HG03460 (cell line): ENCODE measurements at regions not wholly inside any gene's neighbourhood (a gene's known extent, or its start where the extent isn't known, plus 50 kb on each side); places are given as distances from the start of the nearest gene placed in this dataset.
"Not testable (repeated sequence)": the region's sequence is repeated elsewhere in the genome, so short reads cannot be mapped to it uniquely, and the experiment has no call there.

ENCODE experiments used
- ATAC-seq: cut with Tn5 transposase; IDR thresholded peaks from one replicate; pipeline ENCODE4 v1.9.1; 2021; ENCODE audit not compliant: unreplicated experiment

GRCh38 chr1:217140041-217140901, 417.0 kb upstream of the ESRRG start:
- no peak for ATAC-seq

DNA sequence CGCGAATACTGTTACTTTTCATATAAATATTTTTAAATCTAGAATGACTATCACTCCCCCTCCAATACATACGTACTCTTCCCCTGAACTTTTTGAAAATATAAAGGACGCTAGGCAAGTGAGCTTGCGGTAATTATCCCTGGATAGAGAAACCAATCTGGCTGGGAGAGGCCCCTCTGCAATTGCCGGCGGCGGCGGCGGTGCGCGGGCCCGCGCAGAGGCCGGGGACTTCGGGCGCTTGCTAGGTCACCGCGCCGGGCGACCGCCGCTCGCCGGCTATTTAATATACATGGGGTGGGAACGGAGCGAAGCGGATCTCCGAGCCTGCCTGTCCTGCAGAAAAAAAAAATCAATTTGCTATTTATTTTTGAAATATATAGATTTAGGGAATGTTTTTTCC, 416.3 kb upstream of the ESRRG start:
- no peak for ATAC-seq

DNA sequence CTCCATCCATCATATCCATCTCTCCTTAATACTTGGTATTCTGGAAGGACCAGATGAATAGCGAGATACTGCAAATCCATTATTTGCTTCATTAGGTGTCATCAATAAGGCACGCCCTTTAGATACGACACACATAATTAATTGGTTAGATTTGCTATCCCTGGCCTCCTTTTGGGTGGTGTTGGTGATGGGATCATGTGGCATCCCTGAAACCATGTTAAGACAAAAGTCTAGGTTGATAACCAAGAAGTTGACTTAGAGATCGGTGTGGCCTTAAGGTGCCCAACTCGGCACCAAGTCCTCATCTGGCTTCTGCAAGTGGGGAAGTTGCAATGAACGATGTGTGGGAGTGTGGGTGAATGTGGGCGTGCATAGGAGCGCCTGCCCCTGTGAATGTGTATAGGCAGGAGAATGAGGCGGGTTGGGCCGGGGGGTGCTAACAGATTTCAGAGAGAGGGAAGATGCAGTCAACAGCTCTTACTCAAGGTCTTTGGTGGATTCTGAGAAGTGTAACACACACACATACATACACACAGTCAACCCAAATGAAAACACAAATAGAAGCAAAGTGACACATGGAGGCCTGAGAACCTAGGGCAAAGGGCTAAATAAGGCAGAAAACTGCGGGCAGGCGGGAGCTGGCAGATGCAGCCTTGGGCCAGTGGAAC, 415.7 kb upstream of the ESRRG start:
- ATAC-seq = no peak

- ATAC-seq = no peak
Measured at GRCh38 chr1:217138173-217138765, 415.0 kb upstream of the ESRRG start.

GRCh38 chr1:217137210-217137881, 414.1 kb upstream of the ESRRG start:
- ATAC-seq = no peak

GRCh38 chr1:217136895-217137205, 413.6 kb upstream of the ESRRG start:
- ATAC-seq = no peak

DNA sequence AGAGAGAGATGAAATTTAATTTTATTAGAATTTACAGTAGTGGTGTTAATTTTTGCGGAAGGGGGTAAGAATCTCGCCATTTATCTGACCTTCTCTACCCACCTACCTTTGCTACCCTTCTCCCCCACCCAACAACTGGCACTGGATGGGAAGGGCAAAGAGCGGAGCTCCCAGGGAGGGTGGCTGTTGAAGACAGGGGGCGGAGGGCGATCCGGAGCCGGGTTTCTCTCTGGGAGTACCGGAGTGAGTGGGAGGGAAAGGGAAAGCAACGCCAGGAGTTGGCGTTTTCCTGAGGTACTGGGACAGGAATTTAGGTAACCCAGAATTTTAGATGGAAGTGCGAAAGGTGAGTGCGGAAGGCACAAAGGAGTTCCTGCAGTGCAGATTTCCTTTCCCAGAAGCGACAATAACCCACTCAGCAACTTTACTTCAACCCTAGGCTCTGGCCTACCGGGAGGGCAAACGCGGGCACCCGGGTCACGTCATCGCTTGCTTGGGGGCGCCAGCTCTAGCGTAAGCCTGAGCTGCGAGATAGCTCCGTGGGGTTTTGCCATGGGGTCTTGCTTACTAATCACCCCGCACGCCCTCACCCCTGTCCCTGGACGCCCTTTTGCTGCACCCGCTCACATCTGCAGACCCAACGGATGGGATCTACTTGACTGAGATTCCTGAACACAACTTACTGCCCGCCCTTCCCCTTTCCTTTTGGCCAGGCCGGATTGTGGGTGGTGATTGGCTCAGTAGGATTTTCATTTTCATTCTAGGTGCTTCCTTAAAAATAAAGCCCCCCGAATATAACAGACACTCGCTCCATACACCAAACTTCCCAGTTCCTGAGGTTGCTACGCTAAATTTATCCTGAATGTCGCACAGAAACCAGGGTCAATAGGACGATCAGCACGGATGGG, 413.0 kb upstream of the ESRRG start:
- no peak for ATAC-seq

- no peak for ATAC-seq
Measured at GRCh38 chr1:217135569-217135915, 412.3 kb upstream of the ESRRG start.

DNA sequence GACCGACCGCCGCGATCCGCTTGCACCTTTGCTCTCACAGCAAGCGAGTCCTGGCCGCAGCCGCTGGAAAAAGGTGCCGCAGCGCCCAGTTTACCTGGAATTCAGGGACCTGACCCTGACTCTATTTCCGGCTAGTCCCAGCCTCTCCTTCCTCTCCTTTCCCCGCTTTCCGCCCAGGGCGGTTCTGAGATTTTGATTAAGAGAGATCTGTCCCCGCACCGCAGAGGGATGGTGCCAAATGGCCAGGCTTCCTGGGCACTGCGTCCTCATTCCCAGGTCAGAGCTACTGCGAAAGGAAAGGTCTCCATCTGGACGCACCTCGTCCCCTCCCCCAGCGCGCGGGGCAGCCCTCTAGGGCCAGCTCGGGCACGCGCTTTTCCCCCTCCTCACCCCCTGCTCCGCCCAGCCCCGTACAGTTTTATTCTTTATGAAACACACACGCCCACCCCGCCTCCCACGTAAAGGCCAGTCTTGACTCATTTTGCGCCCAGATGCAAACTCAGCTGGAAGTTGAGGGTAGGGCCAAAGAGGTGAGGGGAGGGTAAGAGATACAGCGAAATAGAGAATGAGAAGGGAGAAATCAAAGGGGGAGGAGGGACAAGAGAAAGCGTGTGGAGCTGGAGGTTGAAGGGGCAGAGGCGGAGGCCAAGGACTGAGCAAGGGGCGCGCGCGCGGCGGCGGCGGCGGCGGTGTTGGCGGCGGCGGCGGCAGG, 411.8 kb upstream of the ESRRG start:
- ATAC-seq = no peak

DNA sequence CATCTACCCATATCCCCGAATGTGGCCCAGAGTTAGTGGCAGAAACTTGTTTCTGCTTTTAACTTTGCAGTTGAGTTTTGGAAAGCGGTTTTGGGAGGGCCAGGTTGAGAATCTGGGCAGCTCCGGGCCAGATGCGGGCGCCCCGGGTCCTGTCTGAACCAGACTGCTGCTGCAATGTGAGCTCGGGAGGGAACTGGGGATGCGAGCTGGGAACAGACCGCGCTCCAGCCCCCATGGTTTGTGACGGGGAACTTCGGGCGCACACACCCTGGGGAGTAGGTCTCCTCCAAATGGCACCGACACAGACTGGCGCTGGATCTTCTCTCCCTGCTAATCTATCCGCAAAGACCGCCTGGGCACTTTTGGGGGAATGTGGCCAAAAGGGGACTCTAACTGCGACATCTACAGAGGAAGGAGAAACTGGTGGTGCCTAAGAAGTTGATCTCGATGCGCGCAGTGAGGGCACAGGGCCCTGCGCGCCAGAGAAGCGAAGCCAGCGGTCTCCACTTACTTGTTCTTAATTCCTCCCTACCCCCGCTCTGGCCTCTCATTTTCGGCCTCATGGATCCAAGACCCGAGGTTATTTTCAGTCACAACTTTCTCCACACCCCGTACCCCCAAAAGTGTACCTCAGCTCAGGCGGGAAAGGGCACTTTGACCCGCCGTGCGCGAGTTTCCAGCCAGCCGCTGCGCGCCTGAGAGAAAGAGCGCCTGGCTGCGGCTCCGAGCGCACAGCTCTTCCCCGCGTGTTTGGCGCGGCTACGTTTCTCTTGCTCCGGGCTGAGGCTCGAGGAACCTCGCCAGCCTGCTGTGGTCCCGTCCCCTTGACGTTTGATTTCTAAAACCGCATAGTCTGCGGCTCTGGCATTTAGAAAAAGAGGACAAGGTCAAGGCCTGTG, 411.0 kb upstream of the ESRRG start:
- ATAC-seq = no peak

- no peak for ATAC-seq
Measured at GRCh38 chr1:217133092-217133491, 409.9 kb upstream of the ESRRG start.

DNA sequence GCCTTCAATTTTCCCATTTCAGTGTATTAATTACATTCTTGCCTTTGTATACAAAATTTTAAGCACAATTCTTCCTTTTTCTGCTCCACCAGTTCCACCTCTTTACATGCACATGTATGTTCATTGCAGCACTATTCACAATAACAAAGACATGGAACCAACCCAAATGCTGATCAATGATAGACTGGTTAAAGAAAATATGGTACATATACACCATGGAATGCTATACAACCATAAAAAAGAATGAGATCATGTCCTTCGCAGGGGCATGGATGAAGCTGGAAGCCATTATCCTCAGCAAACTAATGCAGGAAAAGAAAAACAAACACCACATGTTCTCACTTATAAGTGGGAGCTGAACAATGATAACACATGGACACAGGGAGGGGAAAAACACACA, 400.1 kb upstream of the ESRRG start:
- ATAC-seq = not testable (repeated sequence)

- ATAC-seq = no peak
Measured at GRCh38 chr1:217117973-217118465, 394.8 kb upstream of the ESRRG start.

GRCh38 chr1:217115404-217116380, 392.5 kb upstream of the ESRRG start:
- ATAC-seq = no peak

- no peak for ATAC-seq
Measured at GRCh38 chr1:217109928-217110327, 386.7 kb upstream of the ESRRG start.

GRCh38 chr1:217106231-217106901, 383.1 kb upstream of the ESRRG start:
- no peak for ATAC-seq

DNA sequence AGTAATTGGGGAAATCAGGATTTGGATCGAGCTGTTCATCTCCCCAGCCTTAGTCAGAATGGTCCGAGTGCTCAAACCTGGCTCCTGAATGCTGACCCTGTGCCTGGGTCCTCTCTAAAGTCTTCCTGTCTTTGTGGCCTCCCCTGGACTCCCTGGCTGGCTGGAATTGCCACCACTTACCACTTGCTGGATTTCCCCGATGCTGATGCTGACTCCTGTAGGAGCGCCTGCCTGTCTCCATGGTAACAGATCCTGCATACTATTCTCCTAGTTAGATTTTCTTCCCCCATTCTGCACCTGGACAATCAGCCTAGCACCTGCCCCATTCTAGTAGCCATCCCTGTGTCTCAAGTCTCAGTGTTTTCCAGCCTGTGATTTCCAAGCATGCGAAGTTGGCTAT, 382.2 kb upstream of the ESRRG start:
- no peak for ATAC-seq
